Ammon's horn (tissue), 1 donor: ENCODE measurements at regions not wholly inside any gene's neighbourhood (a gene's known extent, or its start where the extent isn't known, plus 50 kb on each side); places are given as distances from the start of the nearest gene placed in this dataset.
"Not testable (repeated sequence)": the region's sequence is repeated elsewhere in the genome, so short reads cannot be mapped to it uniquely, and the experiment has no call there.

Experiments
- DNase-seq: peaks from one replicate; pipeline ENCODE4 v3.0.0-alpha.2; 2016; ENCODE audit warnings: low spot score

DNA sequence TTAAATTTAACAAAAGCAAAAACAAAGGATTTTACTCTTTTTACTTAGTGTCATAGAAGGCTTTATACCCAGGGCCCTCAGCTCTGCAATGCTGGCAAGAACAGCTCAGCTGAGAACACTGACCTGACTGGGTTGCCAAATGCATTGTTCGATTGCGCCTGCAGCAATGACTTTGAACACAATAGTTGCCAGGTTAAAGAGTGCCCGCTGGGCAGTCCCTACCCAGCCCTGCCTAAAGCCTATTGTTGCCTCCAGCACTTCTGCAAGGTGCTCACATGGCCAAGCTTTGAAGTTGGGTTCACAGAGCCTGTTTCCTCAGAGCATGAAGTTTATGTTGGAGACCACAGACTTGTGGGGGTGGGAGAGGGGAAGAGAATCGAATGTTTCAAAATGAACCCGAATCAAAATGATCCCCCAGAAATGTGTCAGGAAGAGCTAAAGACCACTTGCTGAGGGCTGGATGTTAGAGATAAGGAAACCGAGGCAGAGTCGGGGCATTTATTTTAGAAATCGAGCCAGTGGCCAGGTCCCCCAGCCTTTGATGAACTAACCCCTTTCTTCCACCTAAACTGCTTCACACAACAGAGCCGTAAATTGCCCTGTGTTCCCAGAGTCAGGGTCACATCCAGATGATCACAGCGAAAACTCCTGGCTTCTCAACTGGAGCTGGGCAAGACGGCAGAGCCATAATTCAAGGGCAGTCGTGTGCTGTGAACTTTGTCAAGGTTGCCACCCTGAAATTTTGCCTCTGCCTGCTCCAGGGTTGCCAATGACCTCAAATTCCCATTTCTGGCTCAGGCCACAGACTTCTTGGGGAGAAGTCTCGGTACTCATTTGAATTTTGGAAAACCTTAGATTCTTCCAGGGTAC, 55.0 kb downstream of the FOXA2 start:
- DNase-seq, result no peak

DNA sequence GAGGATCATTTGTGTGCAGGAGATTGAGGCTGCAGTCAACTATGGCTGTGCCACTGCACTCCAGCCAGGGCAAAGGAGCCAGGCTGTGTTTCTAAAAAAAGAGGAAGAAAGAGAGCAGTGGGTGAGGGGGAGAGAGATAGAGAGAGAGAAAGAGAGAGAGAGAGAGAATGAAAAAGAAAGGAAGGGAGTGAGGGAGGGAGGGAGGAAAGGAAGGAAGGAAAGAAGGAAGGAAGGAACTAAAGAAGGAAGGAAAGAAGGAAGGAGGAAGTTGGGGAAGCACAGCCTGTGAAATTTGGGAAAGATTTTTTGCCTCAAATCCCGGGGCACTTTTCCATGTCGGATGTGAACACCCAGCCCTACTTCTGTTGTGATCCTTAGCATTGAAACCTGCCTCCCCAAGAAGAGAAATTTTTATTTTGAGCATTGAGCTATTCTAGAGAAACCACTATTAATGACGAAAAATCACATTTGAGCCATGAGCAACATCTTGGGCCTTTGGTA, 57.8 kb downstream of the FOXA2 start:
- no peak for DNase-seq

DNA sequence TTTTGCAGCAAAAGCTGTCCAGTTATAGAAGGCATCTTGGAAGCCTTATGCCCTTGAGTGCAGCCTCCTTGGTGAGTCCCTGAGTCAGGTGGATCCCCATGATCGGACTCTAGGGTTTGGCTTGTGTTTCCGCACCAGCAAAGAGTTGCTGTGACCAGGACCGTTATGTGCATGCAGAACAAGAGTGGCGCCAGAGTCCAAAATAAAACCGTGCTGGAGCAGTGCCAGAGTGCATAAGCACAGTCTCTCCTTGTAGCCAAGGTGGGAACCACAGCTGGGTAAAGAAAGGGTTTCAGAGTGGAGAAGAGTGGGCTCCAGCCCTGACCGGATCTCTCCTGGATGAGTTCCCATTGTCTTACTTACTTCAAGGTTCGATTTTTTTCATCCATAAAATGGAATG, 58.6 kb downstream of the FOXA2 start:
- DNase-seq, result no peak

DNA sequence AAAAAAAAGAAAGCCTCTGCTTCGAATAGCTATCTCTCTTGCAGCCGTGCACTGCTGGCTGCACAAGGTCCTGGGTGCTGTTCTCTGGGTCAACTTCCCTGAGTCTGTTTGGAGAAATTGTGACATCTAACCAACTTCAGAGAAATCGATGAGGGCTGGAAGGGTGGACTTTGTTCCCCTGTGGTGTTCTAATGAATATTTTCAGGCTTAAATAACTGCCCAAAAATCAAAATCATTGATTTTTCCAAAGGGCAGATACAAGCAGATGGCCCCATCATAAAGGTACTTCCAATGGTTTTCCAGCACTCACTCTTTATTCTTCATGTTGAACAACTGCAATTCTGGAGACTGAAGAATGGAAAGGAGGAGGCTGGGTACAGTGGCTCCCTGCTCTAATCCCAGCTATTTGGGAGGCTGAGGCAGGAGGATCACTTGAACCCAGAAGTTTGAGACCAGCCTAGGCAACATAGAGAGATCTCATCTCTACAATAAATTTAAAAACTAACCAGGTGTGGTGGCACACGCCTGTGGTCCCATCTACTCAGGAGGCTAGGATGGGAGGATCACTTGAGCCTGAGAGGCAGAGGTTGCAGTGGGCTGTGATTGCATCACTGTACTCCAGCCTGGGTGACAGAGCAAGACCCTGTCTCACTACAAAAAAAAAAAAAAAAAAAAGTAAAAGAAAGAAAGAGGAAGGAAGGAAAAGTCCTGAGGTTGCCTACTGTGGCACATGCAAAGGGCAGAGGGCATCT, 59.1 kb downstream of the FOXA2 start:
- DNase-seq, result no peak

DNA sequence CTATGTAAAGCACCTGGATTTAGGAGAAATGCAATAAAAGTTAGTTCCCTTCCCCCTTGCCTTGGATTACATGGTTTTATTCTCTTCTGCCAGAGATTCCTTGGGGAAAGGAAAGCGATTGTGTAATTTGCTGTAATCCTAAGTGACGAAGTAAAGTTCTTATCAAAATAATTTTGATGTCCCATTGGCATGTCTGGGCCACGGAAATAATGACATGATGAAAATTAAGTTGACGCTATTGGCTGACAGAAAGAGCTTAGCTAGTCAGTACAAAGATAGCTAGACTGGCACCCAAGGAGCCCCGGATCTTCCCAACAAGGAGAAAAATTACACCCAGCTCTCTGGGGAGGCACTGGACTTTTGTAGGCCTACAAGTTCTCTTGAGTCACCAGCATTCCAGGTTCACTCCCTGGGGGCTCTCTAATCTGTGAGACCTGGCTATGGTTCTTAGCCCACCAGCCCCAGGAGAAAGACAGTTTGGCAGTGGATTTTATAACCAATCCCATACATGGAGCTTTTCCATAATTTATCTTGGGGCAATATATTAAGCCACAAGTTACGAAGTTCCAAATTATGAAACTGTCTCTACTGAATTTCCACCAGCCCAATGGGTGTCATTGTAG, 59.9 kb downstream of the FOXA2 start:
- DNase-seq, result no peak

DNA sequence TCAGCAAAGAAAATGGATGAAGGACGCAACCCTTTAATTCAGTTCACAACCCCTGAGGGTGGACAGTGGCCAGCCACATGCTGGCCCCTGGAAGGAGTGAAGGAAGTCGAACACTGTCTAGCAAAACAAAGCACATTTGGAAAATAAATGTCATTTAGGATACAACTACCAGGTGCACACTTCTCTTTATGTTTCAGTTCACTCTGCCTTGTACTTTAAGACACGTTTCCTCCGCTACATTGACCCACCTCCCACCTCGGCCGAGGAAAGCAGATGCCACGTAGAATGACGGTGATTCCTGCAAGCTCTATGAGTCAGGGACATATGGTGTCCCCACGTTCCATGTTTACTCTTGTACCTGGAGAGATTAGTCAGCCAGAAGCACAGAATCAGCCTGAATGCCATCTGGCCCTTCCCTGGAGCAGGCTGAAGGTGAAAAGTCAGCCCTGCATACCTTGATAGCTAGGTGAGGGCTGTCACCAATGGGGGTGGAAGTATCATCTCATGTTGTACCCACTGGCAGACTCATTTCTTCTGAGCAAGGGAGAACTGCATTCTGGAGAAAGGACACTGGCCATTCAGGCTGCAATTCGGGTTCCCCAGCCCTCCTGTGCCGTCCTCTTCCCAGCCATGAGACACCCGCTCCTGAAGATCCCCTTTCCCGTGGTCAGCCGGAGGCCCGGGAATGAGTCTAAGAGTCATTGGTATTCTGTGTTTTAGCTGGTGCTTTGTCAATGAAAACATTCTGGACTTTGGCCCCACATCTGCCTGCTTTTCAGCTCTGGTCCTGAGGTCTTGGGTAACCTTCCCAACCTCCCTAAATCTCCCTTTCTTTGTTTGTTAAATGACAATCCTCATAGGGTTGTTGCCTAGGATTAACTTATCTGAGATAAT, 60.6 kb downstream of the FOXA2 start:
- DNase-seq, result no peak

DNA sequence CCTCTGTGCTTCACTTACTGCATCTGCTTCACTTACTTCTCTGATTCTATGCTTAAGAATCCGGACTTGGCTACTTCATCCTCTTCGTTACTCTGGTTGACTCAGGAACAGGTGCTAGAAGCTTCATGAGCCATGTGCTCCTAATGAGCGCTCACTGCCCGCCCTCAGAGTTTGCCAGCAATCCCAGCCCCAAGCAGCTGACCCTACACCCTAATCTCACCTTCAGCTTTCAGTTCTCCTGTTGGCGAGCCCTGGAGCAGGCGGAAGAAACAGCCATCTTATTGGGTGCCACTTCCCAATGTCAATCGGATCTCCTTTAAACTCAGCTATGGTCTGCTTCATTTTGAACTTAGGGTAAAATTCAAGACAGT, 61.3 kb downstream of the FOXA2 start:
- no peak for DNase-seq

DNA sequence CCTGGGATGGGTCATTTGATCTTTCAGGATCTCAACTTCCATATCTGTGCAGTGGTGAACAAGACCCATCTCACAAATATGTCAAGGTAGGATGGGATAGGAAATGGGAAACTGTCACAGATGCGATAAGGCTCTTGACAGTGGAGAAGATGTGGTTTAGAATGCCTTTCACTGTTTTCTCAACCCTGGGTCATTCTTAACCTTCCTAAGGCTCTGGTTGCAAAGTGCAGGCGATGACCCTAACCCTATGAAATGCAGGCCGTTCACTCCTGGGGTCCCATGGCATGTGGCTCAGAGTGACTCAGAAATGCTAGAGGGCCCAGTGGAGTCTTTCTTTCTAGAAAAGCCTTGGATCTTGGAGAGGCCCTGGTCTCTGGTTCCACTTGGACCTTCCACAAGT, 61.7 kb downstream of the FOXA2 start:
- DNase-seq, result no peak

DNA sequence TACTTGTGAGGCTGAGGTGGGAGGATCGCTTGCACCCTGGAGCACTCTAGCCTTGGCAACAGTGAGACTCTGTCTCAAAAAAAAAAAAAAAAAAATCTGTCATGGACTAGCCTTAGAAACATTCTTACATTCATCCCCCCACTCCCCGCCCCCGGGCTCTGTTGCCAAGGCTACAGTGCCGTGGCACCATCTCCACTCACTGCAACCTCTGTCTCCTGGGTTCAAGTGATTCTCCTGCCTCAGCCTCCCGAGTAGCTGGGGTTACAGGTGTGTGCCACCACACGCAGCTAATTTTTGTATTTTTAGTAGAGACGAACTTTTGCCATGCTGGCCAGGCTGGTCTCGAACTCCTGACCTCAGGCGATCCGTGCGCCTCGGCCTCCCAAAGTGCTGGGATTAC, 62.4 kb downstream of the FOXA2 start:
- not testable (repeated sequence) for DNase-seq

DNA sequence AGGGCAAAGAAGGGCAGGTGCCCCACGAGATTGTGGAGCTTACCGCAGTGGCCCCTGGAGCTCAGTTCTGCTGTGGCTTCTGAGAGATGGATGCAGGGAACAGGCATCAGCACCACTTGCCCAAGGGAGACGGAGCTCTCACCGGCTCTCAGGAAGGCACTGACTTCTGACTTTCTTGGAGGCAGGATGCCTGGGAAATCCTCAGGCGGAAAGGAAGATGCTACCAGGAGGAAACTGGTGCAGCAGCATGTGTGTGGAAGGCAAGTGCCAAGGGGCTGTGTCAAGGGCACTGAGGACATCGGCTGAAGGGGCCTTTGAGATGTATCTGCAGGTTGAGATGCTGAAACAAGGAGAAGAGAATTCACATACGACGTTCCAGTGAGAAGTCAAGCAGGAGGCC, 64.0 kb downstream of the FOXA2 start:
- no peak for DNase-seq

DNA sequence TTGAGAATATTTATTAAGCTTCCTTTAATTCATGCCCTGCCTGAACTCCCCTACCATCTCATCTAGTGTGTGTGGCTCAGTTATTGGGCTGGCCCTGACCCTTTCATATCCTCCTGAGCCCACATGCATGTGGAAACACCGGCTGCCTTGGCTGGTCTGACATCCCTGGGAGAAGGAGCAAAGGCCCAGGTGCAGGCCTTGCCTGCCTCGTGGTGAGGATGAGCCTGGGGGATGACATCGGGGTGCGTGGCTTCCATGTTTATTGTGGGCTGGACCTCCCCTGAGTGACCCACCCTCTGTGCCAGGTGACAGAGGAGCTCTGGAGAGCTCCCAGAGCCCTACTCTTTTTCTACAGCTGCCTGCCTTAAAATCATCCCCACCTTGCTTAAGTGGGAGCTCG, 69.1 kb downstream of the FOXA2 start:
- no peak for DNase-seq

DNA sequence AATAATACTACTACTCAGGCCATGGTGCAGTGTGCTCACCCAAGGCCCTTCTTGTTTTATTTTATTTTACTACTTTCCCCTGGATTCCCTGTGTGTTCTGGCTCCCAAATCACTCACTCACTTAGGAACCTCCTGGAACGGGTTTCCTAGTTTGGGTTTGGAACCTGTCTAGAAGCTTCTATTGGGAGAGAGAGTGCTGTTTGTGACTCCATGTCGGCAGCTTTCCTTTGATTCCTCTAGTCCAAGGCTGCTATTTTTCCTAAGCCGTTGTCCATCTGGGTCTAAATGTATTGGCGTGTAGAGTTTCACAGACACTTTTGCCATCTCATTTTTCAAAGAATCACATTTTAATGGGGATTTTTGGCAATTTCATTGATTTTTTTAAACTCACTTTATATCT, 70.8 kb downstream of the FOXA2 start:
- no peak for DNase-seq

DNA sequence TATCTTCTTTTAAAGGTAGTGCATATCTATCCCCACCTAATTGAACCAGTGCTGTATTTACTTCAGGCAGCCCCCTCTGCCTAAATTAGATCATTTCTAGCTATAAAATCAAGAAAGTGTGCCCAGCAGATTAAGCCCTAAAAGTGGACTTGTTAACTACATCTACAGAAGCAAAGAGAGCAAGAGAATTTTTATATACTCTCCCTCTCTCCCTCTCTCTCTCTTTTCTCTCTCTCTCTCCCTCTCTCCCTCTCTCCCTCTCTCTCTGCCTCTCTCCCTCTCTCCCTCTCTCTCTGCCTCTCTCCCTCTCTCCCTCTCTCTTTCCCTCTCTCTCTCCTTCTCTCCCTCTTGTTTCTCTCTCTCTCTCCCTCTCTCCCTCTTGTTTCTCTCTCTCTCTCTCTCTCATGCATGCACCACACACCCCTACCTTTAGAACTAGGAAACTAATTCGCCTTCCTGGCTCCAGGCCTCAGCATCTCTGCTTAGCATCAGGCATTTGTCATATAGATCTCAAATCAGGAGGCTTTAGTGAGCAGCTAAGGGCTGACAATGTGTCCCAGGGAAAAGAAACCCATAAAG, 71.4 kb downstream of the FOXA2 start:
- no peak for DNase-seq

DNA sequence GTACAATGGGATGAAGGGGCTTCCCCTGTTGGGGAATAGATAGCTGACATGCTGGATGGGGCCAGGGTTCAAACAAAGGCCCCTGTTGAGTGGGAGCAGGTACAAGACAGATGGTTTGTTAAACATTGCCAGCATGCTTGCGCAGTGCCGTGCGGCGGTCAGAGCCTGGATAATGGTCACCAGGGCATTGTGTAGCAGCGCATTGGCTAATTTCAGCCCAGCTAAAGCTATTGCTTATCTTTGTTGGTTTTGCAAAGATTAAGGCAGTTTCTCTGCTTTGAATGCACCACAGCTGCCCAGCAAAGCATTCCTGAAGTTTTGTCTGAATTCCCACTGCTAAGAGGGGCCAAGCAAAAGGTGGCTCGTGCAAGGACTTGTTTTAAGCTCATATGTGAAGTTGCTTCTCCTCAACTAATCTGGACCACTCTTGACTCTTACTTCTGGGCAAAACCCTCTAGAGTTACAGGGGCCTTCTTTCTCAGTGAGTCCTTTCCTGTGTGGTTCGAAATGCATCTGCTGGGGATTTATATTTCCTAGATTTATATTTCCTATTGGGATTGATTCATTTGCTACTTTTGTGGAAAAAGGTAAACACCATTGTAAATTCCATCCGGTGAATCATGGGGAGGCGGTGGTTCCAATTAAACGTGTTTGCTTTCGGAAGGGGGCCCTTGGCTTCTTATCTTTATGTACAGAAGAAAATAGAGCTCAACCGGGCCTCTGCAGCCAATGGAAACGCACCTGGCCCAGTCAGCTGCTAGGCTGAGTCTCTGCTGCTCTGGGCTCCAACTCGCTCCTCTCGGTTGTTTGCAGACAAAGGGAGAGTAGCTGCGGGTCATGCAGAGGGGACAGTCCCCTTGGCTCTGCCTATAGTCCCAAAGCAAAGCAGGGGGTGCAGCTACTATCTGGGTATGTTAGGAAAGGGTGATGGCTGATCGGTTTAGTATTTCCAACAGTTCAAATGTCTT, 72.1 kb downstream of the FOXA2 start:
- no peak for DNase-seq

DNA sequence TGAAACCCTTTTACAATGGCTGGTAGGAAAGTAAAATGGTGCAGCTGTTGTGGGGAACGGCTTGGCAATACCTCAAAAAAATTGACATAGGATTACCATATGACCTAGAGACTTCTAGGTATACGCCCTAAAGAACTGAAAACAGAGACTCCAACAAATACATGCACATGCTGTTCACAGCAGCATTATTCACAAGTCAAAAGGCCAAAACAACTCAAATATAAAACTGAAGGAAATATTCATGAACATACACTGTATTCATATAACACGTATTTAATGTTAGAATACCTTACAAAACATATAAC, 74.6 kb downstream of the FOXA2 start:
- no peak for DNase-seq

DNA sequence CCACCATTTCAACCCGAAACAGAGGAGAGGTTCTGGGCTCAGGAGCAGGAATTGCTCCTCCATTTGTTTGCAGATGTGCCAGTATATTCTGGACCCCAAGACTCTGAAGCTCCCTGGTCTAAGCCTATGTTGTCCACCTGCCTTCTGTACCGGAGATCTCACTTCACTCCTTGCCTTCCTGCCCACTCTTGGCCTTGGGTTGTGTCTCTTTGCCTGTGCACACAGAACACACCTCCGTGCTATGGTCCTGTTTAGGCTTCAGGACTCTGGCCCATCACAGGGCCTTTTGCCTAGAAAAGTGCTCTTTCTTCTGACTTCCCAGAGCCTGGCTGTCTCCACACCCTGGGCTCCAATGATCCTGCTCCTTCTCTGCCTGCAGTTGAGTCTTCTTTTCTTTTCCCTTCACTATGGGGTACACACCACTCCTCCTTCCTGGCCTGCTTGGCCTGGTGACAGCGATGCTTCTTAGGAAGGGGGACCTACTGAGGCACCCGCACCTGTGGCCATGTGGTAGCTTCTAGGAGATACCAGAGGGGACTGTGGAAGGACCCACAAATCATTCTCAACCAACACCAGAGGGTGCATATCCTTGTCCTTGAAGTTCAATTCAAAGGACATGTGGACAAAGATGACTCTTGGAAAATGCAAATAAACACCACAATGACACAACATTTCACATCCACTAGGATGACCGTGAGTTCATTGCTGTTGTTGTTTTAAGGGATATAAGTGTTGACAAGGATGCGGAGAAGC, 75.1 kb downstream of the FOXA2 start:
- DNase-seq, result no peak

DNA sequence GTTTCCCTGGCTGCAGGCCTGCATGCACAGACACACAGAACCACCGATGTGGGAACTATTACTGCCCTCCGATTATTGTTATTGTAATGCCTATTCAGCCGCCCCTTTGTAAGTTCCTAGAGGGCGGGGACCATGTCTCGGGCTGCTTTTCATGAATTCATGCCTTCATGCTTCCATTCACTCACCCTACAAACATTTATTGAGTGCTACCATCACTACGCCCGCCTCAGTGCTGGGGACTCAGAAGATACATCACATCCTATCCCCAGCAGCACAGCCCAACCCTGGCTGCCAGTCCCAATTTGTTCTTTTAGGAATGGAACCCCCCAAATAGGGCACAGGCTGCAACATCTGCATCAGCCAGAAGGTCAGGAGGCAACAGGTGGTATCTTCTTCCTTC, 75.9 kb downstream of the FOXA2 start:
- DNase-seq, result no peak

DNA sequence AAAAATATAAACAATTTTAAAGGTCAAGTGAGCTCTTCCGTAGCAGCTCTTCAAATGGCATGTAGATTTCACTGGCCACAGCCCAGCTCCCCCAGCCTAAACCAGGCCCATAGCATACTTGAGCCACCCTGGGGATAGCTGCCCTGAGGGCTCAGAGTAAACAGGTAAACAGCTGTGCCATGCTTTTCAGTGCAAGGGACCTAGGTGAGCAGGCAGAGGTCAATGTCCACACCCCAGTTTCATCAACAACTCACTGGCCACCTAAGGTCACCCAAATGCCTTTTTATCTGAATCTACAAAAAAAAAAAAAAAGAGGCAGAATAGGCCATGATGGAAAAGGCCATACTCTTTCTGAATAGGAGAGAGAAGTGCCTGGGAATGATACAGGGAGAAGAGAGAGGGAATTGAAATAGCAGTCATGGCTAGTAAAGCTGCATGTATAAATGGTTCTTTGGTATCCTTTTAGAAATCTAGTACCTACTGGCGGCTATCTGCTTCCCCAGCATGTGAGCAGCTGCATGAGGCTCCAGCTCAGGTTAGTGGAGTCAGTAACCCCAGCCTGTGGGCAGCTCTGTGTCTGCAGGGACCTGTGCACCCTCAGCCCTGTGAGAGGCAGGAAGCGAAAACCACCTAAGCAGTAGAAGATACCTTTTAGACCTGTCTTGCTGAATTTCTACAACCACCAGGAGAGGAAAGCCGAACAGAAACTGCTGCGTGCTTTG, 77.0 kb downstream of the FOXA2 start:
- DNase-seq, result no peak

DNA sequence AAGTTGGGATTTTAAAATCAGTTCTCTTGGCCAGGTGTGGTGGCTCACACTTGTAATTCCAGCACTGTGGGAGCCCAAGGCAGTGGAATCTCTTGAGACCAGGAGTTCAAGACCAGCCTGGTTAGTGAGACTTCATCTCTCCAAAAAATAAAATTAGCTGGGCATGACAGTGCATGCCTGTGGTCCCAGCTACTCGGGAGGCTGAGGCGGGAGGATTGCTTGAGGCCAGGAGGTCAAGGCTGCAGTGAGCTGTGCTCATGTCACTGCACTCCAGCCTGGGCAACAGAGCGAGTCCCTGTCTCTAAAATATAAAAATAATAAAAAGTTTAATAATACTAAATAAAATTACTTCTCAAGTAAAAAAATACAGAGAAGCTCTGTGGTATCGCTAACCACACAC, 77.5 kb downstream of the FOXA2 start:
- no peak for DNase-seq
